ENCODE measurements at regions not wholly inside any gene's neighbourhood (a gene's known extent, or its start where the extent isn't known, plus 50 kb on each side); places are given as distances from the start of the nearest gene placed in this dataset.
"Not testable (repeated sequence)": the region's sequence is repeated elsewhere in the genome, so short reads cannot be mapped to it uniquely, and the experiment has no call there.

GRCh38 chr11:82396639-82397038, 337.0 kb downstream of the FAM181B start:
- BruUV-seq (replicated peaks); H2AK9ac ChIP-seq (replicated peaks; ENCODE audit: low read depth, low read length, poor library complexity); POLR2A ChIA-PET (ENCODE audit: unreplicated experiment); H4K20me1 ChIP-seq (ENCODE audit: insufficient read depth, low read length); intact Hi-C loops (cut with micrococcal nuclease); H2BK120ac ChIP-seq (ENCODE audit: low read depth, low read length); in situ Hi-C loops (cut with MboI; ENCODE audit: low sequenced_read_pairs); H2AFZ ChIP-seq (replicated peaks; ENCODE audit: low read length, poor library complexity); H4K8ac ChIP-seq (ENCODE audit: low read depth in 2 of 2, low read length in 2 of 2); H3K4me1 ChIP-seq (ENCODE audit: control insufficient read depth, insufficient read depth, low read length); H3K9me1 ChIP-seq (ENCODE audit: insufficient read depth, low read length); H3K9me3 ChIP-seq (ENCODE audit: control insufficient read depth, insufficient read depth, low read length); H2BK15ac ChIP-seq (ENCODE audit: low read depth, low read length); CTCF ChIA-PET; H3K18ac ChIP-seq (ENCODE audit: low read depth, low read length); H4K91ac ChIP-seq (ENCODE audit: insufficient read depth, low read depth, low read length); H3K27me3 ChIP-seq (ENCODE audit: control insufficient read depth, insufficient read depth, low read length); H3K36me3 ChIP-seq (ENCODE audit: control insufficient read depth, insufficient read depth, low read length); H2BK20ac ChIP-seq (ENCODE audit: low read depth, low read length); H3K9ac ChIP-seq (ENCODE audit: low read depth, low read length); H3K23ac ChIP-seq (ENCODE audit: low read depth, low read length); H2AK5ac ChIP-seq (ENCODE audit: low read depth, low read length); H4K5ac ChIP-seq (ENCODE audit: low read depth, low read length); ATAC-seq (ENCODE audit: low read depth); DNase-seq; H2BK5ac ChIP-seq (ENCODE audit: low read depth, low read length, poor library complexity, severe bottlenecking); dilution Hi-C loops (cut with HindIII; ENCODE audit: low sequenced_read_pairs, unreplicated experiment); H3K56ac ChIP-seq (ENCODE audit: extremely low read depth, insufficient read depth, low read length); H3K79me1 ChIP-seq (ENCODE audit: low read depth in 1 of 2, low read length in 2 of 2); H3K14ac ChIP-seq (replicated peaks; ENCODE audit: low read depth, low read length); H3K27ac ChIP-seq (ENCODE audit: insufficient read depth, low read length); H3K4me2 ChIP-seq (ENCODE audit: low read depth, low read length); H3K4me3 ChIP-seq (ENCODE audit: insufficient read depth, low read depth, low read length); H3K4ac ChIP-seq (ENCODE audit: low read depth, low read length): not testable (repeated sequence)
- no CpG with 5 or more reads among the region's 5 CpGs for WGBS, 2 experiments (ENCODE audit: extremely low coverage in 2 of 2, insufficient read length in 1 of 2)
- TF ChIP-seq CEBPB (IDR thresholded peaks at IDR 0.05; ENCODE audit: low read depth, low read length): peak; percentile 40; the same call in 1 of the 2 replicates
